OCI-M2 (cell line): ENCODE measurements at regions not wholly inside any gene's neighbourhood (a gene's known extent, or its start where the extent isn't known, plus 50 kb on each side); places are given as distances from the start of the nearest gene placed in this dataset.

Experiments used
- DNase-seq: peaks from one replicate; lab custom pipeline; 2025; ENCODE audit not compliant: unreplicated experiment; lab: John Stamatoyannopoulos, UW

GRCh38 chr1:208628022-208628914, 384.1 kb upstream of the PLXNA2 start:
- DNase-seq: no peak

- no peak for DNase-seq
Measured at GRCh38 chr1:208631092-208631491, 386.9 kb upstream of the PLXNA2 start.

DNA sequence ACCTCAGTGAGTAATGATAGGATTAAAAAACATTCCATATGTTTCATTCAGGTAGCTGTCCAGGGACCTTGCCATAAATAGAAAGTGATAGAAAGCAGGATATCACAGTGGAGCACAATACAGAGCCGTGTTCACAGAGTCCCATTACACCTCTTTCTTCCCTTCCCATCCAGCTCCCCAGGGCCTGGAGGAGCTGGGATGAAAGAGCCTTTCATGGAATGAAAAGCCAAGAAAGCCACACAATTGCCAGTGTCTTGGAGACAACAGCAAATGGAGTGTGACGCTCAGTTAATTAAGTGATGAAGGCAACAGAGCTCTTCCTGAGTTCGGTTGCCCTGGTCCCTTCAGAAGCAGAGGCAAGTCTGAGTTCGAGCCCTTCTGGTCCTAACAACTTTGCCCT, 387.3 kb upstream of the PLXNA2 start:
- DNase-seq: no peak

GRCh38 chr1:208634346-208635140, 390.4 kb upstream of the PLXNA2 start:
- DNase-seq: no peak

DNA sequence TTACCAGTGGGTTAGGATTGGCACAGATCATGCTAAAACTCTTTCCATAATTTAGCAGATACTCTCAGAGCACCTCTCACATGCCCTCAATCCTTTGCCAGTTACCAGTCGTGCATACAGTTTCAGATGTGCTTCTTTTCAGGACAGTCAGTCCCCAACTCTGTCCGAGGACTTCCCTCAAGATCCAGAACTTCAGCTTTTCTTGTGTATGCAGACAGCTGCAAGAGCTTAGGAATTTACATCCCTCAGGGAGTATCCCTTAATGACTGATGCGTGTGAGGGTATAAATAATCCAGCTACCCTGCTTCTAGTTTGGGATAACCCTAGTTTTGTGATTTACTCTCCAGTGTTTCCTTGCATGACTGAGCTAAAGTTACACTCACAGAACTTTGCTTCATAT, 393.0 kb upstream of the PLXNA2 start:
- no peak for DNase-seq

GRCh38 chr1:208639382-208639781, 395.2 kb upstream of the PLXNA2 start:
- DNase-seq: no peak

- no peak for DNase-seq
Measured at GRCh38 chr1:208640295-208640694, 396.1 kb upstream of the PLXNA2 start.

- DNase-seq: no peak
Measured at GRCh38 chr1:208641579-208642280, 397.5 kb upstream of the PLXNA2 start.

- no peak for DNase-seq
Measured at GRCh38 chr1:208643005-208643597, 398.9 kb upstream of the PLXNA2 start.

DNA sequence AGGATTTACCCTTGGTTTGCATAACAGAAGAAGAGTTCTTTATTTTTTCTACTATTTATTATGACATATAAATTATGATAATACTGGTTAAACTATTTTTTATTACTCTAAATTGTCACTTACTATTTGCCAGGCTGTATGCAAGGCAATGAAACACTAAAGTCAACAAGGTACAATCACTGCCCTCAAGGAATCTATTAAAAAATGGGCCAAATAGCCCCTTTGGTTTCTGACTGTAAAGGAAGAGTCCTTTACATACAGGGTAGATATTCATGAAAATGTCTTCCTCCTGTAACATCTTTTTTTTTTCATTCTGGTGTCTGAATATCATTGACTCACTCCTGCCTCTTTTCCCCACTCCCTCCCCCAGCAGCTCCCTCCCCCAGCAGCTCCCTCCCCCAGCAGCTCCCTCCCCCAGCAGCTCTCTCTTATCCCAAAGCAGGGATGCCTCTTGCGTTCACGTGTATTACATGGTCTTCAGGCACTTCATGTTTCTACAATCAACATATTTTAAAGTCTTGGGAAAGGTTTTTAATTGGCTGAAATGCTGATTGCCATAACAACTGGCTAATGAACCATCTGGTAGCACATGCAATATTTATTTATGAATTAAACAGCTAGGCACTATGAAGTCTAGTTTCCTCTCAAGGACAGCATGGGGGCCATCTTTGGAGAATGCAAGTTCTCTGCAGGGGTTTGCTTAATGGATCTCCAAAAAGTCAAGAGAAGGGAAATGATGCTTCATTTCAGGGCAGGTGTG, 400.4 kb upstream of the PLXNA2 start:
- DNase-seq: no peak

- no peak for DNase-seq
Measured at GRCh38 chr1:208646431-208646830, 402.2 kb upstream of the PLXNA2 start.

GRCh38 chr1:208648146-208648545, 404.0 kb upstream of the PLXNA2 start:
- no peak for DNase-seq

- no peak for DNase-seq
Measured at GRCh38 chr1:208652296-208653160, 408.3 kb upstream of the PLXNA2 start.

DNA sequence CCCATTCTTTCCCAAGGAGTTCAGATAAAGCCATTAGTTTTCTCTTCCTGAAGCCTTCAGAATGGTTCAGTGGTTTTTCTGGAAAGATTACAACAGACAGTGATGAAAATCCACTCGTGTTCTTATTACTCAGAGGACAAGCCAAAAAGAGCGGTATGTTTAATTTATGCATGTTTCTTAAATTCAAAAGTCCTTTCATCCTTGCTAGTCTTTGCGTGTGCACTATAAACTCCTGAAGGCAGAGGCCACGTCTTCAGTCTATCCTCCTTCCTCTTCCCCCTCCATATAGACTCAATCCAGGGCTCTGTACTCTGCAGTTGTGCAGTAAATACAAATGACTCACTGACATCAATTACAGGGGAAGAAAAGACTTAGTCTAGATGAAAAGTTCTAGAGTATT, 409.2 kb upstream of the PLXNA2 start:
- no peak for DNase-seq

DNA sequence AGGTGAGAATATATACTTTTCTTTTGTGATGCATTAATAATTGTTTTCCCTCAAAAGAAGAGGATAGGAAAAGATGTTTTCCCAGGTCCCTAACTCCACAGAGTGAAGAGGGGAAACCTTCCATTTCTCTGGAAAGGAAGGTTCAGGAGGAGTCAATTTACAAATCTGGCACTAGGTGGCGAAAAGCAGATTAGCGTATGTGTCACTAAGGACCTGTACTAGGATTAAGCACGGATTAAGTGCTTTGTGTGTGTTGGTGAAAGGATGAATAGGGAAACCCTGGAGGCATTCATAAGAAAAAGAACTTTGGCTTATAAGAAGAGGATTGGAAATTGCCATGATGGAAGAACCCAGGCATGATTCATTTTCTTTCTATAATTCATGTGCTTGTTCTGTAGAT, 410.1 kb upstream of the PLXNA2 start:
- no peak for DNase-seq

DNA sequence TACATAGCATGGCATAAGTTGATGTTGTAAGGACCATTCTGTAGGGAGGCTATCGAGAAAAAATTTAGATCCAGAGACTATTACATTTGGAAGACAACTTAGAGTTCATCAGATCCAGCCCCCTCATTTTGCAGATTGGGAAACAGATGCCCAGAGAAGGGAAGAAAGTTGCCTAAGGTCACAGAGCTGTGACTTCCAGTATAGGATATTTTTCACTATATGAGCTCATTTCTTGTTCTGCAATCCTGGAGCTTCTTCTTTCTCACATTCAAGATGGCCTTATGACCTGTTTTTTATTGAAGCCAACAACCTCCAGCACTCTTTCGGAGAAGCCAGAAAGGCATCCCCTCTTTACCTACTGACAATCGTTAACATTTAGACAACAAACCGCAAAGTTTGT, 421.8 kb upstream of the PLXNA2 start:
- no peak for DNase-seq

- DNase-seq: no peak
Measured at GRCh38 chr1:208668991-208669390, 424.8 kb upstream of the PLXNA2 start.

- DNase-seq: no peak
Measured at GRCh38 chr1:208670778-208671177, 426.6 kb upstream of the PLXNA2 start.

GRCh38 chr1:208681878-208682663, 437.9 kb upstream of the PLXNA2 start:
- DNase-seq: no peak
